PC-9 (cell line): ENCODE measurements at regions not wholly inside any gene's neighbourhood (a gene's known extent, or its start where the extent isn't known, plus 50 kb on each side); places are given as distances from the start of the nearest gene placed in this dataset.

Experiments
- EZH2 ChIP-seq: fragments of 200-600 bp; sonication (generic); IDR thresholded peaks from 2 replicates; pipeline ENCODE4 v1.8.0; 2017; ENCODE audit warnings: antibody characterized with exemption, low read depth
- TF ChIP-seq, protein P1 (sequence below): fragments of 200-600 bp; sonication (generic); conservative IDR thresholded peaks from 2 replicates; pipeline ENCODE4 v1.6.1; 2017; ENCODE audit warnings: mixed run types, antibody characterized with exemption, mild to moderate bottlenecking, moderate library complexity

DNA sequence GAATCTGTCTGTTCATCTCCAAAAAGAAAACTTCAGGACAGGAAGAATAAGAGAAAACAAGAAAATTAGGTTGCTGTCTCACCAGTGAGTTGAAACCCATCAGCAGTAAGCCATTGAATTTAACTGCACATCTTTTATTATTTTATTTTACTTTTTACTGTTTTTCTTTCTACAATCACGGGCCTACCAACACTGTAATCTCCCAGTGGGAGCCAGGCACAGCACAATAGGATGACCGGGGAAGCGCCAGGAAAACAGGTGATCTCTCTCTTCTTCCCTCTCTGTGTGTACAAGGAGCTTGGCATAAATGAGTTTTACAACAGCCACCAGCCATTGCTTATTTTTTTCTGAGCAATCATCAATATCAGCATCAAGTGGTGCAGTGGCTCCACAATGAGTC lies 113.1 kb upstream of the ESRRG start:
- TF ChIP-seq, protein P1, sequence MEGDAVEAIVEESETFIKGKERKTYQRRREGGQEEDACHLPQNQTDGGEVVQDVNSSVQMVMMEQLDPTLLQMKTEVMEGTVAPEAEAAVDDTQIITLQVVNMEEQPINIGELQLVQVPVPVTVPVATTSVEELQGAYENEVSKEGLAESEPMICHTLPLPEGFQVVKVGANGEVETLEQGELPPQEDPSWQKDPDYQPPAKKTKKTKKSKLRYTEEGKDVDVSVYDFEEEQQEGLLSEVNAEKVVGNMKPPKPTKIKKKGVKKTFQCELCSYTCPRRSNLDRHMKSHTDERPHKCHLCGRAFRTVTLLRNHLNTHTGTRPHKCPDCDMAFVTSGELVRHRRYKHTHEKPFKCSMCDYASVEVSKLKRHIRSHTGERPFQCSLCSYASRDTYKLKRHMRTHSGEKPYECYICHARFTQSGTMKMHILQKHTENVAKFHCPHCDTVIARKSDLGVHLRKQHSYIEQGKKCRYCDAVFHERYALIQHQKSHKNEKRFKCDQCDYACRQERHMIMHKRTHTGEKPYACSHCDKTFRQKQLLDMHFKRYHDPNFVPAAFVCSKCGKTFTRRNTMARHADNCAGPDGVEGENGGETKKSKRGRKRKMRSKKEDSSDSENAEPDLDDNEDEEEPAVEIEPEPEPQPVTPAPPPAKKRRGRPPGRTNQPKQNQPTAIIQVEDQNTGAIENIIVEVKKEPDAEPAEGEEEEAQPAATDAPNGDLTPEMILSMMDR, result no peak
- no peak for TF ChIP-seq EZH2
